Neuronal stem cell (in vitro differentiated cells): ENCODE measurements at regions not wholly inside any gene's neighbourhood (a gene's known extent, or its start where the extent isn't known, plus 50 kb on each side); places are given as distances from the start of the nearest gene placed in this dataset.

Source experiments
- DNase-seq: peaks from one replicate; pipeline ENCODE4 v3.0.0-alpha.2; 2013; ENCODE audit warnings: low spot score
- H2AFZ ChIP-seq: one replicate; pipeline ENCODE4 v1.6.1; 2013; ENCODE audit warnings: mild to moderate bottlenecking, low read length, inconsistent platforms
- H2AK5ac ChIP-seq: 2 replicates; pipeline ENCODE4 v1.6.1; 2013; ENCODE audit warnings: low read depth, mild to moderate bottlenecking, inconsistent platforms, low read length, moderate library complexity, mixed read lengths
- H2BK120ac ChIP-seq: 2 replicates; pipeline ENCODE4 v1.6.1; 2013; ENCODE audit warnings: low read depth, mild to moderate bottlenecking, inconsistent platforms, low read length, moderate library complexity, mixed read lengths
- H2BK12ac ChIP-seq: one replicate; pipeline ENCODE4 v1.6.1; 2013; ENCODE audit warnings: low read length, inconsistent platforms
- H2BK15ac ChIP-seq: 2 replicates; pipeline ENCODE4 v1.6.1; 2013; ENCODE audit warnings: mild to moderate bottlenecking, low read length, inconsistent platforms, mixed read lengths
- H2BK5ac ChIP-seq: one replicate; pipeline ENCODE4 v1.6.1; 2013; ENCODE audit warnings: inconsistent platforms, mild to moderate bottlenecking, low read length, moderate library complexity
- H3K14ac ChIP-seq: one replicate; pipeline ENCODE4 v1.6.1; 2013; ENCODE audit warnings: low read length, inconsistent platforms
- H3K18ac ChIP-seq: 2 replicates; pipeline ENCODE4 v1.6.1; 2013; ENCODE audit warnings: low read length, inconsistent platforms
- H3K23ac ChIP-seq: 2 replicates; pipeline ENCODE4 v1.6.1; 2013; ENCODE audit warnings: low read depth, mild to moderate bottlenecking, mixed read lengths, low read length, inconsistent platforms; ENCODE audit not compliant: poor library complexity
- H3K27ac ChIP-seq: replicated peaks from 3 replicates; pipeline ENCODE4 v1.5.1; 2013; ENCODE audit warnings: low read length, inconsistent platforms
- H3K27me3 ChIP-seq, 3 experiments: 2 replicates each; pipeline ENCODE4 v1.6.1; 2013; ENCODE audit warnings: low read length in 3 of 3, mild to moderate bottlenecking in 2 of 3, inconsistent platforms in 1 of 3, low read depth in 1 of 3, mixed read lengths in 1 of 3, moderate library complexity in 1 of 3; ENCODE audit not compliant: control insufficient read depth in 3 of 3, insufficient read depth in 3 of 3
- H3K36me3 ChIP-seq, 2 donors: replicated peaks in 1 of 2; 2 replicates each; pipeline ENCODE4 v1.6.1; 2013; ENCODE audit warnings: low read length in 2 of 2; ENCODE audit not compliant: control insufficient read depth in 2 of 2, insufficient read depth in 2 of 2
- H3K4ac ChIP-seq: 2 replicates; pipeline ENCODE4 v1.6.1; 2013; ENCODE audit warnings: inconsistent platforms, mild to moderate bottlenecking, low read length, moderate library complexity
- H3K4me1 ChIP-seq, 2 donors: 1 replicate in 1 of 2; 2 replicates in 1 of 2; pipeline ENCODE4 v1.6.1; 2013; ENCODE audit warnings: low read length in 2 of 2, low read depth in 1 of 2; ENCODE audit not compliant: control insufficient read depth in 2 of 2, insufficient read depth in 1 of 2
- H3K4me2 ChIP-seq: one replicate; pipeline ENCODE4 v1.6.1; 2013; ENCODE audit warnings: mild to moderate bottlenecking, low read length, inconsistent platforms; ENCODE audit not compliant: insufficient read depth, poor library complexity, severe bottlenecking
- H3K4me3 ChIP-seq, 2 donors: 2 replicates each; pipeline ENCODE4 v1.5.1; 2013; ENCODE audit warnings: low read length in 2 of 2, mild to moderate bottlenecking in 2 of 2, inconsistent platforms in 1 of 2, moderate library complexity in 1 of 2
- H3K79me1 ChIP-seq: one replicate; pipeline ENCODE4 v1.6.1; 2013; ENCODE audit warnings: low read depth, mild to moderate bottlenecking, inconsistent platforms, low read length, moderate library complexity
- H3K9ac ChIP-seq: one replicate; pipeline ENCODE4 v1.6.1; 2013; ENCODE audit warnings: mild to moderate bottlenecking, low read depth, low read length, inconsistent platforms; ENCODE audit not compliant: poor library complexity
- H3K9me3 ChIP-seq, 2 donors: replicated peaks in 1 of 2; 2 replicates each; pipeline versions ENCODE3 to v1.6.1; 2013; ENCODE audit warnings: low read length in 2 of 2, mild to moderate bottlenecking in 2 of 2, inconsistent platforms in 1 of 2, low read depth in 1 of 2, mixed read lengths in 1 of 2, moderate library complexity in 1 of 2; ENCODE audit not compliant: control insufficient read depth in 2 of 2, insufficient read depth in 1 of 2
- H4K8ac ChIP-seq: one replicate; pipeline ENCODE4 v1.6.1; 2013; ENCODE audit warnings: low read depth, mild to moderate bottlenecking, inconsistent platforms, low read length, moderate library complexity
- H4K91ac ChIP-seq: one replicate; pipeline ENCODE4 v1.6.1; 2013; ENCODE audit warnings: low read length, low read depth, mild to moderate bottlenecking, inconsistent platforms; ENCODE audit not compliant: poor library complexity
- WGBS, 2 donors: extraction: QIAGEN DNeasy Blood & Tissue Kit; methylation state at CpG; one replicate each; pipeline ENCODE4 v1.1.7; 2013; ENCODE audit warnings: missing lambda C conversion rate in 2 of 2, mixed read lengths in 1 of 2; ENCODE audit not compliant: insufficient read length in 2 of 2, insufficient replicate concordance in 1 of 2; ENCODE audit errors: extremely low coverage in 2 of 2; 5-methylcytosine and 5-hydroxymethylcytosine counted together

GRCh38 chr11:16558494-16558893 lies 180.0 kb upstream of the C11orf58 start:
- Histone ChIP-seq H2AFZ (no peak overlapping the region), H3K79me1 (no peaks in the 10 kb centered on the region), H3K4me1 (no peaks in the 10 kb centered on the region), H3K36me3 (no peaks in the 10 kb centered on the region), H3K9me3 (no peaks in the 10 kb centered on the region), H3K23ac (no peak overlapping the region), H2BK15ac (no peak overlapping the region), H2BK12ac (no peak overlapping the region), H2AK5ac (no peak overlapping the region), H3K18ac (no peak overlapping the region), H3K27ac (no peak overlapping the region), H4K91ac (no peak overlapping the region), H3K27me3 (peaks cover 0 to 2% (median 0%) of the 10 kb centered on the region in 3 experiments), H3K14ac (no peak overlapping the region), H4K8ac (no peak overlapping the region), H3K9ac (no peak overlapping the region), H3K4ac (no peak overlapping the region), H3K4me3 (no peak overlapping the region), H2BK5ac (no peak overlapping the region), H2BK120ac (no peak overlapping the region), H3K4me2 (no peak overlapping the region)
- no CpG with 5 or more reads among the region's 1 CpG for WGBS, 2 donors
- no peak for DNase-seq

- H3K23ac ChIP-seq: no peak overlapping the region
- H3K4me2 ChIP-seq: no peak overlapping the region
- H3K79me1 ChIP-seq: no peaks in the 10 kb centered on the region
- H2BK5ac ChIP-seq: no peak overlapping the region
- H3K9ac ChIP-seq: no peak overlapping the region
- no peak overlapping the region for H3K4ac ChIP-seq
- H2BK120ac ChIP-seq: no peak overlapping the region
- no peak overlapping the region for H2AK5ac ChIP-seq
- H4K8ac ChIP-seq: no peak overlapping the region
- H2BK12ac ChIP-seq: no peak overlapping the region
- no peak overlapping the region for H3K27ac ChIP-seq
- no peak overlapping the region for H2AFZ ChIP-seq
- no peaks in the 10 kb centered on the region for H3K27me3 ChIP-seq
- H3K4me3 ChIP-seq: no peak overlapping the region
- WGBS, 2 donors: no CpG with 5 or more reads among the region's 2 CpGs
- no peaks in the 10 kb centered on the region for H3K4me1 ChIP-seq
- no peak overlapping the region for H2BK15ac ChIP-seq
- no peak for DNase-seq
- H3K18ac ChIP-seq: no peak overlapping the region
- H3K36me3 ChIP-seq: no peaks in the 10 kb centered on the region
- H3K14ac ChIP-seq: no peak overlapping the region
- H4K91ac ChIP-seq: no peak overlapping the region
- no peaks in the 10 kb centered on the region for H3K9me3 ChIP-seq
These were observed 182.5 kb upstream of the C11orf58 start for GRCh38 chr11:16555956-16556355.

GRCh38 chr11:16554361-16554760 lies 184.1 kb upstream of the C11orf58 start:
- Histone ChIP-seq H3K4me3 (no peak overlapping the region), H2AFZ (no peak overlapping the region), H4K8ac (no peak overlapping the region), H3K4me1 (no peaks in the 10 kb centered on the region), H3K18ac (no peak overlapping the region), H3K4me2 (no peak overlapping the region), H3K4ac (no peak overlapping the region), H2BK15ac (no peak overlapping the region), H3K9ac (no peak overlapping the region), H3K27me3 (no peaks in the 10 kb centered on the region), H3K36me3 (no peaks in the 10 kb centered on the region), H3K27ac (no peak overlapping the region), H2BK120ac (no peak overlapping the region), H4K91ac (no peak overlapping the region), H3K14ac (no peak overlapping the region), H2BK12ac (no peak overlapping the region), H3K79me1 (no peaks in the 10 kb centered on the region), H3K9me3 (no peaks in the 10 kb centered on the region), H3K23ac (no peak overlapping the region), H2AK5ac (no peak overlapping the region), H2BK5ac (no peak overlapping the region)
- no peak for DNase-seq
- WGBS, 2 donors: no CpG with 5 or more reads among the region's 2 CpGs

- Histone ChIP-seq H3K4ac (no peak overlapping the region), H2AK5ac (no peak overlapping the region), H3K27ac (no peak overlapping the region), H3K23ac (no peak overlapping the region), H2BK5ac (no peak overlapping the region), H3K79me1 (no peaks in the 10 kb centered on the region), H3K27me3 (no peaks in the 10 kb centered on the region), H3K9ac (no peak overlapping the region), H3K9me3 (no peaks in the 10 kb centered on the region), H2AFZ (no peak overlapping the region), H4K8ac (no peak overlapping the region), H3K18ac (no peak overlapping the region), H3K4me2 (no peak overlapping the region), H2BK15ac (no peak overlapping the region), H3K14ac (no peak overlapping the region), H2BK120ac (no peak overlapping the region), H4K91ac (no peak overlapping the region), H2BK12ac (no peak overlapping the region), H3K36me3 (no peaks in the 10 kb centered on the region), H3K4me1 (no peaks in the 10 kb centered on the region), H3K4me3 (no peak overlapping the region)
- no CpG with 5 or more reads among the region's 4 CpGs for whole genome bisulfite sequencing, 2 donors
- DNase-seq: no peak
These were observed 190.6 kb upstream of the C11orf58 start for GRCh38 chr11:16547879-16548278.
